ENCODE measurements at regions not wholly inside any gene's neighbourhood (a gene's known extent, or its start where the extent isn't known, plus 50 kb on each side); places are given as distances from the start of the nearest gene placed in this dataset.
"Not testable (repeated sequence)": the region's sequence is repeated elsewhere in the genome, so short reads cannot be mapped to it uniquely, and the experiment has no call there.

GRCh38 chr20:4468114-4468513 is 218.1 kb upstream of the PRNP start:
- no peaks in the 10 kb centered on the region for H3K9me3 Mint-ChIP-seq
- no peak for TF ChIP-seq CTCF (IDR thresholded peaks at IDR 0.05; ENCODE audit: unreplicated experiment in 3 of 3)
- no peak overlapping the region for H3K27ac Mint-ChIP-seq
- H3K4me1 Mint-ChIP-seq: peaks cover 25% of the 10 kb centered on the region
- H3K4me3 Mint-ChIP-seq: no peak overlapping the region
- no peaks in the 10 kb centered on the region for H3K36me3 Mint-ChIP-seq (ENCODE audit: low read depth)
- no peaks in the 10 kb centered on the region for H3K27me3 Mint-ChIP-seq (ENCODE audit: low read depth)

GRCh38 chr20:4465855-4466545 is 216.9 kb upstream of the ADRA1D start:
- Mint-ChIP-seq H3K4me1 (peaks cover 25% of the 10 kb centered on the region), H3K27me3 (ENCODE audit: low read depth) (no peaks in the 10 kb centered on the region), H3K9me3 (no peaks in the 10 kb centered on the region), H3K36me3 (ENCODE audit: low read depth) (no peaks in the 10 kb centered on the region), H3K4me3 (no peak overlapping the region), H3K27ac (no peak overlapping the region)
- TF ChIP-seq CTCF (IDR thresholded peaks at IDR 0.05; ENCODE audit: unreplicated experiment in 3 of 3): no peak

- TF ChIP-seq CTCF (IDR thresholded peaks at IDR 0.05; ENCODE audit: unreplicated experiment in 3 of 3): no peak
- peaks cover 19% of the 10 kb centered on the region for H3K4me1 Mint-ChIP-seq
- H3K36me3 Mint-ChIP-seq (ENCODE audit: low read depth): no peaks in the 10 kb centered on the region
- no peak overlapping the region for H3K4me3 Mint-ChIP-seq
- no peaks in the 10 kb centered on the region for H3K9me3 Mint-ChIP-seq
- H3K27me3 Mint-ChIP-seq (ENCODE audit: low read depth): no peaks in the 10 kb centered on the region
- no peak overlapping the region for H3K27ac Mint-ChIP-seq
Observed at GRCh38 chr20:4465212-4465611, 216.1 kb upstream of the ADRA1D start.

GRCh38 chr20:4462801-4463200 is 213.7 kb upstream of the ADRA1D start:
- not testable (repeated sequence) for H3K36me3 Mint-ChIP-seq (ENCODE audit: low read depth); H3K27me3 Mint-ChIP-seq (ENCODE audit: low read depth); H3K9me3 Mint-ChIP-seq; H3K27ac Mint-ChIP-seq; H3K4me3 Mint-ChIP-seq
- peaks cover 11% of the 10 kb centered on the region for H3K4me1 Mint-ChIP-seq

GRCh38 chr20:4459081-4459480 is 210.0 kb upstream of the ADRA1D start:
- H3K27me3 Mint-ChIP-seq (ENCODE audit: low read depth): no peaks in the 10 kb centered on the region
- H3K27ac Mint-ChIP-seq: no peak overlapping the region
- H3K36me3 Mint-ChIP-seq (ENCODE audit: low read depth): no peaks in the 10 kb centered on the region
- no peak overlapping the region for H3K4me3 Mint-ChIP-seq
- no peaks in the 10 kb centered on the region for H3K4me1 Mint-ChIP-seq
- peaks cover 10% of the 10 kb centered on the region for H3K9me3 Mint-ChIP-seq
- no peak for TF ChIP-seq CTCF (IDR thresholded peaks at IDR 0.05; ENCODE audit: unreplicated experiment in 3 of 3)

- H3K36me3 Mint-ChIP-seq (ENCODE audit: low read depth): no peaks in the 10 kb centered on the region
- no peak overlapping the region for H3K27ac Mint-ChIP-seq
- H3K27me3 Mint-ChIP-seq (ENCODE audit: low read depth): no peaks in the 10 kb centered on the region
- H3K4me1 Mint-ChIP-seq: peaks cover 5% of the 10 kb centered on the region
- peaks cover 10% of the 10 kb centered on the region for H3K9me3 Mint-ChIP-seq
- no peak overlapping the region for H3K4me3 Mint-ChIP-seq
- TF ChIP-seq CTCF (IDR thresholded peaks at IDR 0.05; ENCODE audit: unreplicated experiment in 3 of 3): no peak
Observed at GRCh38 chr20:4457566-4458543, 208.8 kb upstream of the ADRA1D start.
